Loucy (cell line): ENCODE measurements at regions not wholly inside any gene's neighbourhood (a gene's known extent, or its start where the extent isn't known, plus 50 kb on each side); places are given as distances from the start of the nearest gene placed in this dataset.

Experiments
- H2AFZ ChIP-seq: fragments of 200-600 bp; sonication (generic); 2 replicates; pipeline ENCODE4 v1.6.0; 2016; ENCODE audit warnings: antibody characterized with exemption, mild to moderate bottlenecking, low read length, moderate library complexity
- H3F3A ChIP-seq: fragments of 200-600 bp; 2 replicates; pipeline ENCODE4 v1.6.0; 2016; ENCODE audit warnings: antibody characterized with exemption, low read depth, mild to moderate bottlenecking
- H3K27me3 ChIP-seq: fragments of 200-600 bp; sonication (generic); 2 replicates; pipeline ENCODE4 v1.6.1; 2014; ENCODE audit warnings: low read length, mild to moderate bottlenecking; ENCODE audit not compliant: insufficient read depth, poor library complexity, severe bottlenecking
- H3K36me3 ChIP-seq: fragments of 200-600 bp; sonication (generic); 2 replicates; pipeline ENCODE4 v1.6.1; 2016; ENCODE audit warnings: low read length; ENCODE audit not compliant: insufficient read depth
- H3K4me1 ChIP-seq: fragments of 200-600 bp; sonication (generic); 2 replicates; pipeline ENCODE4 v1.5.1; 2014; ENCODE audit warnings: low read length, mild to moderate bottlenecking; ENCODE audit not compliant: insufficient read depth, poor library complexity, severe bottlenecking
- H3K4me2 ChIP-seq: fragments of 200-600 bp; sonication (generic); 2 replicates; pipeline ENCODE4 v1.6.0; 2014; ENCODE audit warnings: antibody characterized with exemption, low read length, low read depth, mild to moderate bottlenecking; ENCODE audit not compliant: poor library complexity, severe bottlenecking
- H3K4me3 ChIP-seq: fragments of 200-600 bp; sonication (generic); 2 replicates; pipeline ENCODE4 v1.5.1; 2014; ENCODE audit warnings: low read length, mild to moderate bottlenecking, mixed read lengths; ENCODE audit not compliant: poor library complexity, severe bottlenecking
- H3K79me2 ChIP-seq: fragments of 200-600 bp; sonication (generic); 2 replicates; pipeline ENCODE4 v1.6.1; 2014; ENCODE audit warnings: low read length; ENCODE audit not compliant: insufficient read depth
- H3K9ac ChIP-seq: fragments of 200-600 bp; sonication (generic); 2 replicates; pipeline ENCODE4 v1.6.0; 2014; ENCODE audit warnings: mild to moderate bottlenecking, low read depth, low read length, moderate library complexity; ENCODE audit not compliant: poor library complexity, severe bottlenecking
- H3K9me2 ChIP-seq: fragments of 200-600 bp; sonication (generic); replicated peaks from 2 replicates; pipeline ENCODE4 v1.6.1; 2016; ENCODE audit warnings: low read depth, low read length, mixed read lengths
- H3K9me3 ChIP-seq: fragments of 200-600 bp; sonication (generic); 2 replicates; pipeline ENCODE4 v1.6.1; 2014; ENCODE audit warnings: mild to moderate bottlenecking, antibody characterized with exemption, low read length, low read depth; ENCODE audit not compliant: insufficient read depth
- H4K20me1 ChIP-seq: fragments of 200-600 bp; sonication (generic); 2 replicates; pipeline ENCODE4 v1.6.0; 2014; ENCODE audit warnings: antibody characterized with exemption, low read length, mild to moderate bottlenecking; ENCODE audit not compliant: insufficient read depth, poor library complexity, severe bottlenecking
- CTCF ChIP-seq: fragments of 200-600 bp; sonication (generic); conservative IDR thresholded peaks from 2 replicates; pipeline ENCODE4 v1.5.1; 2014; ENCODE audit warnings: mild to moderate bottlenecking, antibody characterized with exemption, low read length
- EZH2phosphoT487 ChIP-seq: fragments of 200-600 bp; IDR thresholded peaks from 2 replicates; pipeline ENCODE4 v1.6.1; 2018; ENCODE audit warnings: antibody characterized with exemption, mild to moderate bottlenecking, moderate library complexity, borderline replicate concordance

- no peak overlapping the region for H3K4me2 ChIP-seq
- H3K79me2 ChIP-seq = no peaks in the 10 kb centered on the region
- H3K9ac ChIP-seq = no peak overlapping the region
- H3K4me1 ChIP-seq = no peaks in the 10 kb centered on the region
- no peaks in the 10 kb centered on the region for H3F3A ChIP-seq
- no peaks in the 10 kb centered on the region for H3K9me2 ChIP-seq
- H3K27me3 ChIP-seq = no peaks in the 10 kb centered on the region
- no peaks in the 10 kb centered on the region for H4K20me1 ChIP-seq
- peaks cover 4% of the 10 kb centered on the region; the same call in 1 of the 2 replicates for H3K9me3 ChIP-seq
- no peak overlapping the region for H3K4me3 ChIP-seq
- H3K36me3 ChIP-seq = no peaks in the 10 kb centered on the region
- H2AFZ ChIP-seq = no peak overlapping the region
- TF ChIP-seq EZH2phosphoT487 = no peak
These were observed 196.7 kb downstream of the TENT4A start for GRCh38 chr5:6909901-6910300.

- Histone ChIP-seq H3K36me3 (no peaks in the 10 kb centered on the region), H4K20me1 (no peaks in the 10 kb centered on the region), H3K4me3 (no peak overlapping the region), H3K27me3 (no peaks in the 10 kb centered on the region), H3F3A (no peaks in the 10 kb centered on the region), H3K4me1 (no peaks in the 10 kb centered on the region), H2AFZ (no peak overlapping the region), H3K4me2 (no peak overlapping the region), H3K9ac (no peak overlapping the region), H3K79me2 (no peaks in the 10 kb centered on the region), H3K9me3 (peaks cover 4% of the 10 kb centered on the region; the same call in 1 of the 2 replicates), H3K9me2 (no peaks in the 10 kb centered on the region)
- TF ChIP-seq EZH2phosphoT487 (no peak), CTCF (no peak)
These were observed 197.7 kb downstream of the TENT4A start for GRCh38 chr5:6910950-6911349.

GRCh38 chr5:6914347-6914746, 201.1 kb downstream of the TENT4A start:
- Histone ChIP-seq H3K9ac (no peak overlapping the region), H2AFZ (no peak overlapping the region)
- TF ChIP-seq CTCF (no peak), EZH2phosphoT487 (no peak)

GRCh38 chr5:6915574-6915973, 202.3 kb downstream of the TENT4A start:
- no peaks in the 10 kb centered on the region for H3K4me1 ChIP-seq
- H3F3A ChIP-seq = no peaks in the 10 kb centered on the region
- no peaks in the 10 kb centered on the region for H3K79me2 ChIP-seq
- no peaks in the 10 kb centered on the region for H4K20me1 ChIP-seq
- no peak overlapping the region for H3K4me2 ChIP-seq
- H3K27me3 ChIP-seq = no peaks in the 10 kb centered on the region
- no peak overlapping the region for H2AFZ ChIP-seq
- H3K9ac ChIP-seq = no peak overlapping the region
- no peaks in the 10 kb centered on the region; the same call in 1 of the 2 replicates for H3K9me3 ChIP-seq
- no peak overlapping the region for H3K4me3 ChIP-seq
- H3K9me2 ChIP-seq = no peaks in the 10 kb centered on the region
- no peaks in the 10 kb centered on the region for H3K36me3 ChIP-seq
- no peak for TF ChIP-seq EZH2phosphoT487
- no peak for TF ChIP-seq CTCF

More at GRCh38 chr5:6914347-6914746, 201.1 kb downstream of the TENT4A start:
- Histone ChIP-seq H3K4me2 (no peak overlapping the region), H3K9me2 (no peaks in the 10 kb centered on the region), H3K27me3 (no peaks in the 10 kb centered on the region), H3K4me1 (no peaks in the 10 kb centered on the region), H3K79me2 (no peaks in the 10 kb centered on the region), H3K36me3 (no peaks in the 10 kb centered on the region), H3F3A (no peaks in the 10 kb centered on the region), H4K20me1 (no peaks in the 10 kb centered on the region), H3K4me3 (no peak overlapping the region), H3K9me3 (no peaks in the 10 kb centered on the region; the same call in 1 of the 2 replicates)
